IMR-90 (cell line): ENCODE measurements at regions not wholly inside any gene's neighbourhood (a gene's known extent, or its start where the extent isn't known, plus 50 kb on each side); places are given as distances from the start of the nearest gene placed in this dataset.

ENCODE experiments used
- ATAC-seq: fragments of 200-7000 bp; cut with Tn5 transposase; 2 replicates; pipeline ENCODE4 v1.9.1; 2020; ENCODE audit warnings: low read depth, mild to moderate bottlenecking, moderate library complexity
- BruUV-seq: library from RNA; stranded (reverse); fragments of 400-500 nt; replicated peaks from 2 replicates; lab custom pipeline; 2021; lab: Mats Ljungman, UMichigan
- CTCF ChIA-PET: fragments of 300-600 bp; formaldehyde crosslinking; extraction: SDS; loops from one replicate; lab custom pipeline; 2021; ENCODE audit warnings: antibody characterized with exemption; lab: Yijun Ruan, JAX
- POLR2A ChIA-PET: fragments of 300-600 bp; sonication (Branson Sonifier 250); formaldehyde crosslinking; loops from one replicate; lab custom pipeline; 2022; ENCODE audit warnings: antibody characterized with exemption; ENCODE audit not compliant: unreplicated experiment; lab: Charles Lee
- DNase-seq: peaks from one replicate; pipeline ENCODE4 v3.0.0; 2013
- H2AFZ ChIP-seq: replicated peaks from 2 replicates; pipeline ENCODE3; 2013; ENCODE audit warnings: low read length, mild to moderate bottlenecking; ENCODE audit not compliant: poor library complexity
- H2AK5ac ChIP-seq: 2 replicates; pipeline ENCODE4 v1.6.1; 2013; ENCODE audit warnings: low read depth, low read length, inconsistent platforms
- H2AK9ac ChIP-seq: replicated peaks from 2 replicates; pipeline ENCODE3; 2013; ENCODE audit warnings: mild to moderate bottlenecking, low read depth, low read length, moderate library complexity; ENCODE audit not compliant: poor library complexity
- H2BK120ac ChIP-seq: 2 replicates; pipeline ENCODE4 v1.6.1; 2013; ENCODE audit warnings: low read depth, low read length, inconsistent platforms
- H2BK15ac ChIP-seq: 3 replicates; pipeline ENCODE4 v1.6.1; 2013; ENCODE audit warnings: low read depth, low read length, inconsistent platforms
- H2BK20ac ChIP-seq: 2 replicates; pipeline ENCODE4 v1.6.1; 2013; ENCODE audit warnings: low read depth, mild to moderate bottlenecking, inconsistent platforms, low read length, moderate library complexity
- H2BK5ac ChIP-seq: 2 replicates; pipeline ENCODE4 v1.6.1; 2013; ENCODE audit warnings: mild to moderate bottlenecking, low read depth, low read length, inconsistent platforms; ENCODE audit not compliant: poor library complexity, severe bottlenecking
- H3K14ac ChIP-seq: replicated peaks from 2 replicates; pipeline ENCODE4 v1.6.1; 2013; ENCODE audit warnings: low read depth, low read length, inconsistent platforms
- H3K18ac ChIP-seq: 2 replicates; pipeline ENCODE4 v1.6.1; 2013; ENCODE audit warnings: low read depth, low read length, control low read depth
- H3K23ac ChIP-seq: 2 replicates; pipeline ENCODE4 v1.6.1; 2013; ENCODE audit warnings: low read depth, low read length, inconsistent platforms
- H3K27ac ChIP-seq: 2 replicates; pipeline ENCODE4 v1.5.1; 2013; ENCODE audit warnings: mild to moderate bottlenecking, control low read depth, low read length; ENCODE audit not compliant: insufficient read depth
- H3K27me3 ChIP-seq: 2 replicates; pipeline ENCODE4 v1.6.1; 2013; ENCODE audit warnings: low read length; ENCODE audit not compliant: control insufficient read depth, insufficient read depth
- H3K36me3 ChIP-seq: 2 replicates; pipeline ENCODE4 v1.6.1; 2013; ENCODE audit warnings: low read length, mixed read lengths; ENCODE audit not compliant: control insufficient read depth, insufficient read depth
- H3K4ac ChIP-seq: 2 replicates; pipeline ENCODE4 v1.6.1; 2013; ENCODE audit warnings: low read depth, low read length, inconsistent platforms
- H3K4me1 ChIP-seq: 2 replicates; pipeline ENCODE4 v1.6.1; 2013; ENCODE audit warnings: low read length, mixed read lengths; ENCODE audit not compliant: control insufficient read depth, insufficient read depth
- H3K4me2 ChIP-seq: 2 replicates; pipeline ENCODE4 v1.6.1; 2013; ENCODE audit warnings: low read depth, mild to moderate bottlenecking, control low read depth, low read length, moderate library complexity
- H3K4me3 ChIP-seq: 2 replicates; pipeline ENCODE4 v1.5.1; 2013; ENCODE audit warnings: low read depth, mild to moderate bottlenecking, control low read depth, low read length, moderate library complexity; ENCODE audit not compliant: insufficient read depth
- H3K56ac ChIP-seq: 2 replicates; pipeline ENCODE4 v1.6.1; 2013; ENCODE audit warnings: low read length, inconsistent platforms; ENCODE audit not compliant: insufficient read depth; ENCODE audit errors: extremely low read depth
- H3K79me1 ChIP-seq, 2 experiments: 2 replicates each; pipeline ENCODE4 v1.6.1; 2013; ENCODE audit warnings: low read length in 2 of 2, inconsistent platforms in 1 of 2, low read depth in 1 of 2
- H3K9ac ChIP-seq: 2 replicates; pipeline ENCODE4 v1.6.1; 2013; ENCODE audit warnings: low read depth, low read length, control low read depth
- H3K9me1 ChIP-seq: 2 replicates; pipeline ENCODE4 v1.6.1; 2013; ENCODE audit warnings: low read length, inconsistent platforms; ENCODE audit not compliant: insufficient read depth
- H3K9me3 ChIP-seq: 2 replicates; pipeline ENCODE4 v1.6.1; 2013; ENCODE audit warnings: low read length; ENCODE audit not compliant: control insufficient read depth, insufficient read depth
- H4K20me1 ChIP-seq: 2 replicates; pipeline ENCODE4 v1.6.1; 2013; ENCODE audit warnings: low read length, inconsistent platforms; ENCODE audit not compliant: insufficient read depth
- H4K5ac ChIP-seq: 2 replicates; pipeline ENCODE4 v1.6.1; 2013; ENCODE audit warnings: mild to moderate bottlenecking, low read depth, low read length, control low read depth
- H4K8ac ChIP-seq, 2 experiments: 2 replicates each; pipeline ENCODE4 v1.6.1; 2013; ENCODE audit warnings: low read depth in 2 of 2, low read length in 2 of 2, control low read depth in 1 of 2, inconsistent platforms in 1 of 2
- H4K91ac ChIP-seq: 2 replicates; pipeline ENCODE4 v1.6.1; 2013; ENCODE audit warnings: low read depth, low read length, inconsistent platforms; ENCODE audit not compliant: insufficient read depth
- BHLHE40 ChIP-seq: fragments of 150-350 bp; IDR thresholded peaks from 2 replicates; pipeline ENCODE4 v1.6.1; 2016; ENCODE audit warnings: mild to moderate bottlenecking, low read depth, low read length
- CEBPB ChIP-seq: IDR thresholded peaks from 2 replicates; pipeline ENCODE4 v1.6.1; 2012; ENCODE audit warnings: low read depth, low read length, improper control_type of control experiment
- CHD1 ChIP-seq: IDR thresholded peaks from 2 replicates; pipeline ENCODE4 v1.6.1; 2012; ENCODE audit warnings: low read depth, low read length, improper control_type of control experiment
- FOS ChIP-seq: fragments of 150-350 bp; IDR thresholded peaks from 2 replicates; pipeline ENCODE4 v1.6.1; 2016; ENCODE audit warnings: low read depth, low read length
- MAFK ChIP-seq: IDR thresholded peaks from 2 replicates; pipeline ENCODE4 v1.6.1; 2012; ENCODE audit warnings: low read depth, low read length, improper control_type of control experiment
- MAZ ChIP-seq: IDR thresholded peaks from 2 replicates; pipeline ENCODE4 v1.6.1; 2012; ENCODE audit warnings: low read depth, mild to moderate bottlenecking, low read length, improper control_type of control experiment, moderate library complexity, borderline replicate concordance
- MXI1 ChIP-seq: IDR thresholded peaks from 2 replicates; pipeline ENCODE4 v1.6.1; 2012; ENCODE audit warnings: low read depth, mild to moderate bottlenecking, low read length, moderate library complexity, borderline replicate concordance
- NFE2L2 ChIP-seq: fragments of 150-350 bp; IDR thresholded peaks from 2 replicates; pipeline ENCODE4 v1.6.1; 2016; ENCODE audit warnings: low read depth, mild to moderate bottlenecking, low read length
- POLR2A ChIP-seq: IDR thresholded peaks from 2 replicates; pipeline ENCODE4 v1.6.1; 2012; ENCODE audit warnings: mild to moderate bottlenecking, low read depth, low read length
- RAD21 ChIP-seq: IDR thresholded peaks from 2 replicates; pipeline ENCODE4 v1.6.1; 2012; ENCODE audit warnings: low read length, improper control_type of control experiment
- RCOR1 ChIP-seq: IDR thresholded peaks from 2 replicates; pipeline ENCODE4 v1.6.1; 2012; ENCODE audit warnings: mild to moderate bottlenecking, low read length, improper control_type of control experiment; ENCODE audit not compliant: insufficient replicate concordance
- RFX5 ChIP-seq: IDR thresholded peaks from 2 replicates; pipeline ENCODE4 v1.8.0; 2012; ENCODE audit warnings: low read depth, mild to moderate bottlenecking, low read length, moderate library complexity
- SMC3 ChIP-seq: fragments of 150-350 bp; IDR thresholded peaks from 2 replicates; pipeline ENCODE4 v1.6.1; 2016; ENCODE audit warnings: low read depth, mild to moderate bottlenecking, antibody characterized with exemption, low read length, moderate library complexity
- WGBS, 2 experiments: methylation state at CpG; one replicate each; pipeline versions ENCODE4 v1.1.5 to v1.1.7; 2013; ENCODE audit warnings: missing lambda C conversion rate in 2 of 2; ENCODE audit not compliant: insufficient read length in 1 of 2; ENCODE audit errors: extremely low coverage in 2 of 2; 5-methylcytosine and 5-hydroxymethylcytosine counted together
- dilution Hi-C: fragments of 300-500 bp; cut with HindIII; formaldehyde crosslinking; loops from one replicate; pipeline ENCODE4 v1.14.3; 2018; ENCODE audit warnings: low sequenced_read_pairs; ENCODE audit not compliant: unreplicated experiment
- in situ Hi-C: fragments of 300-500 bp; cut with MboI; formaldehyde crosslinking; loops from 3 replicates; pipeline ENCODE4 v1.14.3; 2019; ENCODE audit warnings: low sequenced_read_pairs, inconsistent platforms, mixed read lengths
- intact Hi-C: fragments of 100-400 bp; cut with micrococcal nuclease; formaldehyde crosslinking; loops from 2 replicates; pipeline ENCODE4 v1.10.0; 2022
- TF ChIP-seq, protein P1 (sequence below): fragments of 150-350 bp; IDR thresholded peaks from 2 replicates; pipeline ENCODE4 v1.6.1; 2017; ENCODE audit warnings: mild to moderate bottlenecking, antibody characterized with exemption, low read length, low read depth
- TF ChIP-seq, protein P2 (sequence below): fragments of 150-350 bp; IDR thresholded peaks from 2 replicates; pipeline ENCODE4 v1.6.1; 2016; ENCODE audit warnings: low read depth, mild to moderate bottlenecking, low read length, moderate library complexity, borderline replicate concordance
- TF ChIP-seq, protein P3 (sequence below): conservative IDR thresholded peaks from 2 replicates; pipeline ENCODE4 v1.5.1; 2012; ENCODE audit warnings: mild to moderate bottlenecking, low read depth, low read length, improper control_type of control experiment

DNA sequence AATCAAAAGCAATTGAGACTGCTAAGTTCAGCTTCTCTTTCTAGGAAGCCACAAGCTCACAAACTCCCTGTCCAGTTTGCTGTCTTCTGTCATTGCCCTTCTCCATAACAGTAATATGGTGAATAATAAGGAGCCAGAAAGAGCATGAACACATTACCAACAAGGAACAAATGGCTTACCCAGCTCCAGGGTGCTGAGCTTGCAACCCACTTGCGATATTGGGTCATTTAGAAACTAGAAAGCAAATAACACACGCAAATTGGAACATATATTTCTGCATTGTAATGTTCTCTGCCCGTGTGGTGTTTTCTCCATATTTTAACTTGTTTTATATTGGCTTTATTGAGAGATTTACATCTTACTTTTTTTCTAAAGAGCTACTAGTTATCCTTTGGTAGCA is 325.3 kb downstream of the GBE1 start:
- Histone ChIP-seq H3K23ac (no peak overlapping the region), H2BK20ac (no peak overlapping the region), H4K20me1 (no peaks in the 10 kb centered on the region), H3K4me1 (no peaks in the 10 kb centered on the region), H4K8ac (no peak overlapping the region), H2BK120ac (no peak overlapping the region), H3K79me1 (no peaks in the 10 kb centered on the region), H3K36me3 (no peaks in the 10 kb centered on the region), H2AK5ac (no peak overlapping the region), H3K9me3 (no peaks in the 10 kb centered on the region), H4K5ac (no peak overlapping the region), H2AK9ac (no peak overlapping the region), H3K27me3 (no peaks in the 10 kb centered on the region), H3K4me3 (no peak overlapping the region), H3K4ac (no peak overlapping the region), H3K4me2 (no peak overlapping the region), H3K9me1 (no peaks in the 10 kb centered on the region), H3K56ac (no peak overlapping the region; the same call in 1 of the 2 replicates), H3K27ac (no peak overlapping the region), H3K9ac (no peak overlapping the region), H2BK5ac (no peak overlapping the region), H4K91ac (no peak overlapping the region), H2AFZ (no peak overlapping the region), H2BK15ac (no peak overlapping the region), H3K14ac (no peak overlapping the region), H3K18ac (no peak overlapping the region)
- intact Hi-C loops (no loop called here), in situ Hi-C loops (no loop called here), dilution Hi-C loops (no loop called here)
- CTCF ChIA-PET: no interaction called here
- ATAC-seq (no peak), DNase-seq (no peak)
- no peak for TF ChIP-seq SMC3
- no peak for TF ChIP-seq RFX5
- no peak for TF ChIP-seq BHLHE40
- no peak for TF ChIP-seq FOS
- TF ChIP-seq, protein P1, sequence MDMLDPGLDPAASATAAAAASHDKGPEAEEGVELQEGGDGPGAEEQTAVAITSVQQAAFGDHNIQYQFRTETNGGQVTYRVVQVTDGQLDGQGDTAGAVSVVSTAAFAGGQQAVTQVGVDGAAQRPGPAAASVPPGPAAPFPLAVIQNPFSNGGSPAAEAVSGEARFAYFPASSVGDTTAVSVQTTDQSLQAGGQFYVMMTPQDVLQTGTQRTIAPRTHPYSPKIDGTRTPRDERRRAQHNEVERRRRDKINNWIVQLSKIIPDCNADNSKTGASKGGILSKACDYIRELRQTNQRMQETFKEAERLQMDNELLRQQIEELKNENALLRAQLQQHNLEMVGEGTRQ: no peak
- TF ChIP-seq MXI1: no peak
- TF ChIP-seq RCOR1: no peak
- no peak for TF ChIP-seq CHD1
- no peak for TF ChIP-seq NFE2L2
- TF ChIP-seq MAZ: no peak
- TF ChIP-seq, protein P2, sequence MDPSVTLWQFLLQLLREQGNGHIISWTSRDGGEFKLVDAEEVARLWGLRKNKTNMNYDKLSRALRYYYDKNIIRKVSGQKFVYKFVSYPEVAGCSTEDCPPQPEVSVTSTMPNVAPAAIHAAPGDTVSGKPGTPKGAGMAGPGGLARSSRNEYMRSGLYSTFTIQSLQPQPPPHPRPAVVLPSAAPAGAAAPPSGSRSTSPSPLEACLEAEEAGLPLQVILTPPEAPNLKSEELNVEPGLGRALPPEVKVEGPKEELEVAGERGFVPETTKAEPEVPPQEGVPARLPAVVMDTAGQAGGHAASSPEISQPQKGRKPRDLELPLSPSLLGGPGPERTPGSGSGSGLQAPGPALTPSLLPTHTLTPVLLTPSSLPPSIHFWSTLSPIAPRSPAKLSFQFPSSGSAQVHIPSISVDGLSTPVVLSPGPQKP: no peak
- TF ChIP-seq POLR2A: no peak
- TF ChIP-seq RAD21: no peak
- TF ChIP-seq CEBPB: no peak
- no peak for TF ChIP-seq MAFK
- TF ChIP-seq, protein P3, sequence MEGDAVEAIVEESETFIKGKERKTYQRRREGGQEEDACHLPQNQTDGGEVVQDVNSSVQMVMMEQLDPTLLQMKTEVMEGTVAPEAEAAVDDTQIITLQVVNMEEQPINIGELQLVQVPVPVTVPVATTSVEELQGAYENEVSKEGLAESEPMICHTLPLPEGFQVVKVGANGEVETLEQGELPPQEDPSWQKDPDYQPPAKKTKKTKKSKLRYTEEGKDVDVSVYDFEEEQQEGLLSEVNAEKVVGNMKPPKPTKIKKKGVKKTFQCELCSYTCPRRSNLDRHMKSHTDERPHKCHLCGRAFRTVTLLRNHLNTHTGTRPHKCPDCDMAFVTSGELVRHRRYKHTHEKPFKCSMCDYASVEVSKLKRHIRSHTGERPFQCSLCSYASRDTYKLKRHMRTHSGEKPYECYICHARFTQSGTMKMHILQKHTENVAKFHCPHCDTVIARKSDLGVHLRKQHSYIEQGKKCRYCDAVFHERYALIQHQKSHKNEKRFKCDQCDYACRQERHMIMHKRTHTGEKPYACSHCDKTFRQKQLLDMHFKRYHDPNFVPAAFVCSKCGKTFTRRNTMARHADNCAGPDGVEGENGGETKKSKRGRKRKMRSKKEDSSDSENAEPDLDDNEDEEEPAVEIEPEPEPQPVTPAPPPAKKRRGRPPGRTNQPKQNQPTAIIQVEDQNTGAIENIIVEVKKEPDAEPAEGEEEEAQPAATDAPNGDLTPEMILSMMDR: no peak
- POLR2A ChIA-PET: no interaction called here
- BruUV-seq: no TSS peak
- no CpG with 5 or more reads among the region's 3 CpGs for WGBS, 2 experiments
